NCI-H524 treated with DMSO at 0.1 percent for 48 hours (cell line): ENCODE measurements at regions not wholly inside any gene's neighbourhood (a gene's known extent, or its start where the extent isn't known, plus 50 kb on each side); places are given as distances from the start of the nearest gene placed in this dataset.

Experiments used
- DNase-seq: peaks from one replicate; lab custom pipeline; 2025; lab: John Stamatoyannopoulos, UW

GRCh38 chr5:8322484-8322883, 453.5 kb downstream of the MTRR start:
- DNase-seq = no peak

GRCh38 chr5:8327016-8327415, 458.1 kb downstream of the MTRR start:
- no peak for DNase-seq

- DNase-seq = no peak
Measured at GRCh38 chr5:8329773-8330172, 460.8 kb downstream of the MTRR start.

GRCh38 chr5:8332666-8333445, 463.9 kb downstream of the MTRR start:
- no peak for DNase-seq

GRCh38 chr5:8333485-8333884, 464.5 kb downstream of the MTRR start:
- DNase-seq = no peak

GRCh38 chr5:8333977-8334376, 465.0 kb downstream of the MTRR start:
- DNase-seq = no peak

- DNase-seq = no peak
Measured at GRCh38 chr5:8340261-8340660, 471.3 kb downstream of the MTRR start.

GRCh38 chr5:8340739-8341344, 471.9 kb downstream of the MTRR start:
- DNase-seq = peak; percentile 2

GRCh38 chr5:8341406-8341805, 472.5 kb downstream of the MTRR start:
- DNase-seq = no peak

GRCh38 chr5:8347984-8348383, 479.0 kb downstream of the MTRR start:
- DNase-seq = no peak

- DNase-seq = no peak
Measured at GRCh38 chr5:8349855-8350254, 480.9 kb downstream of the MTRR start.

- DNase-seq = no peak
Measured at GRCh38 chr5:8350644-8351339, 481.8 kb downstream of the MTRR start.

GRCh38 chr5:8355981-8356380, 487.0 kb downstream of the MTRR start:
- no peak for DNase-seq

- no peak for DNase-seq
Measured at GRCh38 chr5:8360012-8360411, 491.1 kb downstream of the MTRR start.

GRCh38 chr5:8362495-8362894, 493.5 kb downstream of the MTRR start:
- no peak for DNase-seq

GRCh38 chr5:8363138-8363537, 494.2 kb downstream of the MTRR start:
- DNase-seq = no peak

GRCh38 chr5:8366266-8366665, 497.3 kb downstream of the MTRR start:
- no peak for DNase-seq

- DNase-seq = no peak
Measured at GRCh38 chr5:8376478-8376877, 507.5 kb downstream of the MTRR start.

- no peak for DNase-seq
Measured at GRCh38 chr5:8381972-8382371, 513.0 kb downstream of the MTRR start.

GRCh38 chr5:8382456-8382855, 513.5 kb downstream of the MTRR start:
- DNase-seq = no peak

- DNase-seq = no peak
Measured at GRCh38 chr5:8383616-8384015, 514.7 kb downstream of the MTRR start.

- DNase-seq = no peak
Measured at GRCh38 chr5:8386719-8387288, 517.9 kb downstream of the MTRR start.

GRCh38 chr5:8391911-8392310, 523.0 kb downstream of the MTRR start:
- no peak for DNase-seq
